Endothelial cell of umbilical vein (primary cell): ENCODE measurements at regions not wholly inside any gene's neighbourhood (a gene's known extent, or its start where the extent isn't known, plus 50 kb on each side); places are given as distances from the start of the nearest gene placed in this dataset.

ENCODE experiments used
- CTCF ChIP-seq, 2 donors: IDR thresholded peaks; 1 replicate in 1 of 2; 2 replicates in 1 of 2; pipeline ENCODE4 v1.5.1; 2011; ENCODE audit warnings: low read length in 2 of 2, mild to moderate bottlenecking in 2 of 2, moderate library complexity in 2 of 2, control low read depth in 1 of 2, inconsistent platforms in 1 of 2, low read depth in 1 of 2; ENCODE audit not compliant: insufficient read depth in 1 of 2; ENCODE audit errors: extremely low read depth in 1 of 2
- MYC ChIP-seq: IDR thresholded peaks from one replicate; pipeline ENCODE4 v1.6.1; 2011; ENCODE audit warnings: mild to moderate bottlenecking, low read depth, low read length
- POLR2A ChIP-seq: IDR thresholded peaks from 2 replicates; pipeline ENCODE4 v1.6.1; 2012; ENCODE audit warnings: low read depth, mild to moderate bottlenecking, control low read depth, low read length

- TF ChIP-seq POLR2A (no peak), CTCF (IDR thresholded peaks at IDR 0.05; ENCODE audit: extremely low read depth in 1 of 2, insufficient read depth in 1 of 2, low read depth in 1 of 2, low read length in 2 of 2) (no peak), MYC (no peak)
These were observed 275.3 kb upstream of the CITED2 start for GRCh38 chr6:139649732-139650131.
